BJ (cell line): ENCODE measurements at regions not wholly inside any gene's neighbourhood (a gene's known extent, or its start where the extent isn't known, plus 50 kb on each side); places are given as distances from the start of the nearest gene placed in this dataset.
"Not testable (repeated sequence)": the region's sequence is repeated elsewhere in the genome, so short reads cannot be mapped to it uniquely, and the experiment has no call there.

ENCODE experiments used
- CTCF ChIA-PET: fragments of 350-600 bp; formaldehyde crosslinking; extraction: SDS; loops from one replicate; lab custom pipeline; 2021; ENCODE audit warnings: antibody characterized with exemption, inconsistent platforms; lab: Yijun Ruan, JAX
- POLR2A ChIA-PET: fragments of 300-600 bp; sonication (Branson Sonifier 250); formaldehyde crosslinking; extraction: SDS; loops from one replicate; lab custom pipeline; 2021; ENCODE audit warnings: antibody characterized with exemption; lab: Charles Lee
- DNase-seq: peaks from one replicate; pipeline ENCODE4 v3.0.0-alpha.2; 2011; ENCODE audit warnings: low read depth
- H3K27me3 ChIP-seq: 2 replicates; pipeline ENCODE4 v1.6.0; 2011; ENCODE audit warnings: low read length; ENCODE audit not compliant: control insufficient read depth, insufficient read depth
- H3K36me3 ChIP-seq: 2 replicates; pipeline ENCODE4 v1.5.1; 2011; ENCODE audit warnings: low read length; ENCODE audit not compliant: control insufficient read depth, insufficient read depth
- H3K4me3 ChIP-seq: 2 replicates; pipeline ENCODE4 v1.5.1; 2011; ENCODE audit warnings: low read depth, mild to moderate bottlenecking, control low read depth, low read length
- CTCF ChIP-seq: IDR thresholded peaks from 2 replicates; pipeline ENCODE4 v1.5.1; 2011; ENCODE audit warnings: low read depth, mild to moderate bottlenecking, control low read depth, inconsistent platforms, low read length, moderate library complexity; ENCODE audit not compliant: insufficient read depth

- CTCF ChIA-PET, result no interaction called here
- POLR2A ChIA-PET, result no interaction called here
- TF ChIP-seq CTCF, result no peak
These were observed 67.6 kb upstream of the TLL1 start for GRCh38 chr4:165805406-165805805.

GRCh38 chr4:165806613-165807012 is 66.4 kb upstream of the TLL1 start:
- H3K27me3 ChIP-seq, result no peaks in the 10 kb centered on the region
- ChIA-PET CTCF (no interaction called here), POLR2A (no interaction called here)
- no peak overlapping the region for H3K4me3 ChIP-seq
- H3K36me3 ChIP-seq, result no peaks in the 10 kb centered on the region
- DNase-seq, result no peak
- TF ChIP-seq CTCF, result no peak

More at GRCh38 chr4:165805406-165805805, 67.6 kb upstream of the TLL1 start:
- no peaks in the 10 kb centered on the region for H3K27me3 ChIP-seq
- no peak overlapping the region for H3K4me3 ChIP-seq
- no peak for DNase-seq
- no peaks in the 10 kb centered on the region for H3K36me3 ChIP-seq

GRCh38 chr4:165810726-165811125 is 62.3 kb upstream of the TLL1 start:
- TF ChIP-seq CTCF, result no peak
- no peak for DNase-seq
- POLR2A ChIA-PET, result no interaction called here

GRCh38 chr4:165813606-165814005 is 59.4 kb upstream of the TLL1 start:
- TF ChIP-seq CTCF, result no peak
- Histone ChIP-seq H3K27me3 (no peaks in the 10 kb centered on the region), H3K36me3 (no peaks in the 10 kb centered on the region), H3K4me3 (no peak overlapping the region)
- POLR2A ChIA-PET, result no interaction called here
- CTCF ChIA-PET, result no interaction called here
- DNase-seq, result no peak

More at GRCh38 chr4:165810726-165811125, 62.3 kb upstream of the TLL1 start:
- H3K27me3 ChIP-seq, result no peaks in the 10 kb centered on the region
- CTCF ChIA-PET, result no interaction called here
- no peak overlapping the region for H3K4me3 ChIP-seq
- H3K36me3 ChIP-seq, result no peaks in the 10 kb centered on the region

GRCh38 chr4:165814256-165815020 is 58.6 kb upstream of the TLL1 start:
- ChIA-PET CTCF (no interaction called here), POLR2A (no interaction called here)
- no peak for DNase-seq
- Histone ChIP-seq H3K4me3 (no peak overlapping the region), H3K27me3 (no peaks in the 10 kb centered on the region), H3K36me3 (no peaks in the 10 kb centered on the region)
- TF ChIP-seq CTCF, result no peak

GRCh38 chr4:165819126-165819525 is 53.9 kb upstream of the TLL1 start:
- CTCF ChIA-PET, POLR2A ChIA-PET, DNase-seq, H3K27me3 ChIP-seq, H3K36me3 ChIP-seq, H3K4me3 ChIP-seq: not testable (repeated sequence)
